ENCODE measurements at regions not wholly inside any gene's neighbourhood (a gene's known extent, or its start where the extent isn't known, plus 50 kb on each side); places are given as distances from the start of the nearest gene placed in this dataset.
A peak's percentile ranks its signal among the peaks of the same experiment; 100 is the strongest.

DNA sequence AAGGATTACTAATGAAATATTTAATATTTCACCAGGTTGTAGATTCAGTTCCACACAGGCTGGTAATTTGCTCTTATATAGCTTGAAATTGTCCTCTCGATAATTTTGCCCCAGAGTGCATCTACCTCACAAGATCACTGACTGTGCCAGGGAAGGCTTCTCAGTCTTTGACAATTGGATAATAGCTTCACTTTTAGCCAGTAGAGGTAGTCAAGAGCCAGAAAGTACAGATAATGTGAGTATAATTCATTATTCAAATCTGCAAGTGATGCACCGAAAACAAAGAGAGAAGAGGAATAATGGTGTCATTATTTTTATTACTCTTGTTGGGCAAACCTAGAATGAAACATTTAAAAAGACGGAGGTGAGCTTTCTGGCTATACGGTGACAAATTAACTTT is 292.8 kb downstream of the EN1 start:
- no peak for DNase-seq

DNA sequence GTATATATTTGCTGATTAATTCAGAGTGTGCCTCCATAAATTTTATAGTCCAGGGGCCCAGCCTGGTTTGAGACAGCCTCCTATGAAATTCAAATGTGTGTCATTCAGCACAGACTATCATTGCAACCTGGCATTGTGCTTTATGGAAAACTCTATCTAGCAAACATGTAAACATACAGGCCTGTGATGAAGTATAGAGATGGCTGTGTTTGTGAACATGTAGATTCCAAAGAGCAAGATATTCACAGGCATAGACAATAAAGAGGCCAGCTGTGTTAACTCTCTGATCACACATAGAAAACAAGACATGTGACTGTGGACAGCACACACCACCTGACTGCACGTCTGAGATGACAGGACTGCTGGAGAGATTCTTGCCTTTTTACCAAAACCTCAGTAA is 297.9 kb downstream of the EN1 start:
- no peak for DNase-seq

DNA sequence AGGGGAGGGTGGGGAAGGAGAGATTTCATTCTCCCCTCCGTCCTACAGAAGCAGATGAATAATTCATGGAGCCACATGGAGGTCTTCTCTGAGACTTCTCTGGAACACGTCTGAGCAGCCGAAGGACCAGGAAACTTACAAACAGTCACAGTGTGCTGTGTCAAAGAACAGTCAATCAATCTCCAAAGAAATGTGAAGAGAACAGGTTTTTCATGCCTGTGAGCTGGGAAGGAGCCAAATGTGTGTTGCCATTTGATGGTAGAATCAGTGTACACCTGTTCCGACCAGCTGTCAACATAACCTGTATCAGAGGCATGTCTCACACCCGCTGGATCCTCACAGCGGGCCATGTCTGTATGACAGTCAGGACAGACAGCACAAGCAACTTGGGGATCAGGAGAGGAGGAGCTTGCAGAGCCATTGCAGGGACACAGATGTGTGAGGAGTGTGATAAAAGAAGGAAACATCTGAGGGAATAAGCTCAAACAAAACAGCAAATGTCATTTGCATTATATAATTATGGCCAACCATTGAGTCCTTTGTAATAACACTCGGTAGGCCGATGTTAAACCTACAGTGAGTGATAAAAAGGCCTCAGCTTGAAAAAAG is 298.5 kb downstream of the EN1 start:
- no peak for DNase-seq

DNA sequence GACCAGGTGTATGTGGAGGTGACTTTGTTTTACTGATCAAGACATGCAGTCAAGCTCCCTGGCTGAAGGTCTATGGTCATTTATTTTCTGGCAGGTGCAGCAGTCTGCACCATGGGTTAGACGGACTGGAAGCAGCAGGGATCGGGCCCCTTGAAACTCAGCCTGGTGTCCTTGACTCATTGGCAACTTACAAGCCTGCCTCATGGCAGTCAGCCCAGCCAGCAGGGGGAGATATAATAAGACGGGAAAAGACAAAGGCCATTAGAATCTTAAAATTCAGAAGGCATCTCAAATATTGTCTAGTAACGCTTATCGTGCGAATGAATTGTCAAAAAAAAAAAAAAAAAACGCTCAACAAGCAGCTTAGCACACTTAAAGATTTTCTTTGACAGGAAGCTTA is 308.2 kb downstream of the EN1 start:
- DNase-seq, result no peak

DNA sequence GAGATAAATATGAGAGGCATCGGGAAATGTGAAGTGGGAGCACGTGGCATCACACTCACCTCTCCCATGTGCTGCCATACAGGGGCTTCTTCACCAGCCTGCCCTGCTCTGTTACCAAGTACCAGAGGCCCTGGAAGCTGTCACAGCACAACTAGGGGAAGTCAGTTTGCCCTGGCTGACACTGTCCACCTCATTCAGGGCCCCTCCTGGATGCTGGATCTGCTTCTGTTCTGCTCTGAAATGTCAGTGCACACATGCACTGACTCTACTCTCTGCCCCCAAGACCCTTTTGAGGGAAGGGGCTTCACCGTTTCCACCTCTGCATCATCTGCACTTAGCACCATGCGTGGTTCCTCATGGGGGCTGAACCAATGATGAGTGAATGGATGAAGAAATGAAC is 311.1 kb downstream of the EN1 start:
- DNase-seq, result no peak

DNA sequence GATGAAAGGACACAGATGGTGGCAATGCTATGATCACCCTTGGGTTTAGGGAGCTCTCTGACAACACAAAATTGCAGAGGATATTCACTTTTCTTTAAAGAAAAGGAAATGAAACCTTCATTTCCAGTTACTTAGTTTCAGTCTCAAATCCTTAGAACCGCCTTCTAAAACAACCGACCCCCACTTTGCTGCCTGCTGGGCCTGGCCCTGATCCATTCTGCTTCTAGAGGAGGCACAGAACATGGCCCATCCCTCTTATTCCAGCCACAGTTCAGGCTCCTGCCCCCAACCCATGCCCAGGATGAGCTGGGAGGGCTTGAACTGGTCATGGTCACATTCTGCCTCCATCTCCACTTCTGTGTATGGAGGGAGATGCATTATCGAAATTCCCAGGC is 311.6 kb downstream of the EN1 start:
- no peak for DNase-seq

DNA sequence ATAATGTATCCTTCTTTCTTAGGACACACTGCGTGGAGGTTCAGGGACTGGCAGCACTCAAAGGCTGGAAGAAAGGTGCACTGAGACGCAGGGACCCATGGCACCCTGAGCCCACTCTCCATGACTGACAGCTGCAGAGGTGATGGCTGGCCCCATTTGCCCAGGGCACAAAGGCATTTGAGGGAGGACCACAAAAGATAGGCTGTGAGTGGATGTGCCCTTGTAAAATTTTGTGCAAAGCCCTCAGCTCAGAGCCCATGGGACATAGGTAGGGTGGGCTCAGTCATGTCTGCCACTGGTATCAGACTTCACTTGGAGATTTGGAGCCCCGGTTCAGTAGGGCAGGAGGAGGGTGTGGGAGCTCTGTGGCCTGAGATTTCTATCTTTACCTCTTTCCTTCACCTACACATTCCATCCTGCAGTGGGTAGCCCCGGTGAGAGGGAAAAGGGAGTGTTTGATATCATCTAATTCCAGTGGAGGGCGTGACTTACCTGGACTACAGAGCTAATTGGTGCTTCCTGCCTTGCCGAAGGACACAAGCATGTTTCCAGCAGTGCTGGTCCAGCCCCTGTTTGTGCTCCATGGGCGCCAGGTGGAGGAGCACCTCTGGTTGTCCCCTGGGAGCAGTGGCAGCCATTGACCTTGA is 312.2 kb downstream of the EN1 start:
- DNase-seq, result no peak

DNA sequence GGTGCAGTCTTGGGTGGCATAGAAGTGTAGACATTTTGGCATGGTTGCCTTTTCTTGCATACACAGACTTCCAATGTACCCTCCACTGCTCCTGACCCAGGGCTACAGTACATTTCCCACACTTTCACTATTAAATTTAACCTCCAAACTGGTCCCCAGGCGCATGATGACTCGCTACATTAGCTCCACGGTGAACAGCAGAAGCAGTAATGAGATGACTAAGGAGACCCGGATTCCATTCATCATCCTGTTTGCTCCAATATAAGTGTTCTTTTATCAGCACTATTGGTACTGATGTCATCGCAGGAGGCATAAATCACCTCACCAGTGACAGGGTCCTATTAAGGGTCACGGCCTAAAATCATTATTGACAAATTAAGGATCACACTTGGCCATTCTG is 316.5 kb downstream of the EN1 start:
- DNase-seq, result peak; percentile 20

DNA sequence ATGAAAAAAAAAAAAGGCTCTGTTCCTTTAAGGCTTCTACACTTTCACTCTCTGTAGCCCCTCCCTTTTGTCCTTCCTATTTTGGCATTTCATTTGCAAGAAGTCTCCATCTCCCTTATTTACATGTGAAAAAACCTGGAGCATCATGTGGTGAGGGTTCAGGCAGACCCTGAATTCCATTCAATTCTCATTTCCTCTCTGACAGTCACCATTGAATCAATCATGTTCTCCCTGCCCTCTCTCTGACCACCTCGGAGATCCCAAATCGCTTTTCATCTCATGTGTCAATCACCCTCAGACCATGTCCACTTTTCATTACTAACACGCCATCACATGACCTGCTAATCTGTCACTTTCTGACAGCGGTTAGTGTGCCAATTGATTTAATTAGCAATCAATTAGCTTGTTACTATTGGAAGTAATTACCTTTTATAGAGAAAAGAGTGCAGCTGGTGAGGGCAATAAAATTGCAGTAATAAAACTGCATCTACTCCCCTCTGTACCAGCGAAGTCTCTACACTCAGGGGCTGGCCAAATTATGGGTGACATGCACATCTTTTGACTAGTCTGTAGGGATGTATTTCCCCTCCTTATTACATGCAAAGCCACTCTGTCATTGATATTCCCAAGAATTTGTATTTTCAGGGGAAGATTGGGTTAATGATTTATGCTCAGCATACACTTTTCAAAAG is 317.4 kb downstream of the EN1 start:
- DNase-seq, result no peak

DNA sequence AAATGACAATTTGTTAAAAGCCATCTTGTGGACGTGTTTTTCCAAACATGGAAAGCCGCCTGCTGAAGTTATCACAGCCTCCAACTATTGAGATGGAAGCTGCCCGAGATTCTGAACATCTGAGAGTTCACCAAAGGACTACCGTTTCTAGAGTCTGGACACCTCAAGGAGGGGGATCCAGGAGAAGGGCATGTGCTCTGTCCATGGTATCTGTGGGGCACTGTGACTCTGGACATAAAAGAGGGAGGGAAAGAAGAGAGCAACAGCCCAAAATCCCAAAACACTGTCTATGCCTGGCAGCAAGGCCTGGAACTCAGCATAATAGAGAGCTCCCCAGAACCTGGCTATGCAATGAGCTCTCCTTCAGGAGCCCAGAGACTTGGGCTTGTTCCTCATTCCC is 319.9 kb downstream of the EN1 start:
- DNase-seq, result no peak

DNA sequence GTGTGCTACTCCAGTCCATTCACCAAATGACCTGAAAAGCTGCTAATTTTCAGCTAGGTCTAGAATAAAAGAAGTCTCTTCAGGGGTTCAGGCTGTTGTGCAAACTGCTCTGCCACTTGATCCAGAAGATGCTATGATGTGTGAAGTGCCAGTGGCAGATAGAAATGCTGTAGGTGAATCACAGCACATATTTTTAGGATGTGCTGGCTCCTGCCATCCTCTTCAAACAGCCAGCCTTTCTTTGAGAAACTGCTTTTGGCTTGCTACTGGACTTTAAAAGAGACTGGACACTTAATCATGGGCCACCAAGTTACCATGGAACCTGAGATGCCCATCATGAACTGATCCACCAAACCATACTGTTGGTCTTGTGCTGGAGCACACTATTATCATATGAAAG is 322.1 kb downstream of the EN1 start:
- no peak for DNase-seq

DNA sequence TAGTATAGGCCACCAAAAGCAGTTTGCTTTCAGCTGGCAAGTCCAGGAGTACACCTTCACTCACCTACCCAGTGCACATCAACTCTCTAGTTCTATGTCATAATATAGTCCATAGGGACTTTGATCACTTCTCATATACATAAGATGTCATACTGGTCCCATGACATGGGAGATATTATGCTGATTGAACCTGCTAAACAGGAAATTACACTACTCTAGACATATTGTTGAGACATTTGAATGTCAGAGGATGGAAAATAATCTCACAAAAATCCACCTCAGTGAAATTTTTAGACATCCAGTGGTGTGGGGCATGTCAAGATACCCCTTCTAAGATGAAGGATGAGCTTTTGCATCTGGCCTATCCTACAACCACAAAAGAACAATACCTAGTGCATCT is 322.5 kb downstream of the EN1 start:
- DNase-seq, result no peak

DNA sequence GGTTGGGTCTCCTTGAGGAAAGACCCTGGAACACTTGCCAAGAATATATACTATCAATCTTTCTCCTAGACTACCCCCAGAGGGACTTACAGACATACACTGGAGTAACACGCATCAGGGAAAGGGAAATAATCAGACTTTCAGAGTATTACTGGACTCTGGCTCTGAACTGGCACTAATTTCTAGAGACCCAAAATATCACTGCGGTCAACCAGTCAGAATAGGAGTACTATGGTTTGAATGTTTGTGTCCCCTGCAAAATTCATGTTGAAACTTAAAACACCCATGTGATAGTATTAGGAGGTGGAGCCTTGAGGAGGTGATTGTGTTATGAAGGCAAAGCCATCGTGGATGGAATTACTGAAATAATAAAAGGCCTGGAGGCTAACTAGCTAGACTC is 323.7 kb downstream of the EN1 start:
- no peak for DNase-seq

DNA sequence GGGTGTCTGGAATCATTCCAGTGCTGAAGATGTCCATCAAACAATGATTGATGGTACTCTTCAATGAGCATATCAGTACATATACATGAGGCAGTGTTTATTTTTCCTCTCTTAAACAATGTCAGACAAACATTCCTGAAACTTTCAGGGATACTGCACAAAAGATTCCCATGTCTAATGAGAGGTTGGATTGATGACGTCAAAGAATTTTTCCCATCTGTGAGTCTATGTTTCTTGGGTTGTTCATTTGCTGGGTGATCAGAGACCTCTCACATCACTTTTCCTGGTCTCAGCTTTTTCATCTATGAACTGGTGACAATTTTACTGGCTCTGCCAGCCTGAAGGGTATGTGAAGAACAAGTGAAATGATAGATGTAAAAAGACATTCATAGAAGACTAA is 325.5 kb downstream of the EN1 start:
- no peak for DNase-seq

DNA sequence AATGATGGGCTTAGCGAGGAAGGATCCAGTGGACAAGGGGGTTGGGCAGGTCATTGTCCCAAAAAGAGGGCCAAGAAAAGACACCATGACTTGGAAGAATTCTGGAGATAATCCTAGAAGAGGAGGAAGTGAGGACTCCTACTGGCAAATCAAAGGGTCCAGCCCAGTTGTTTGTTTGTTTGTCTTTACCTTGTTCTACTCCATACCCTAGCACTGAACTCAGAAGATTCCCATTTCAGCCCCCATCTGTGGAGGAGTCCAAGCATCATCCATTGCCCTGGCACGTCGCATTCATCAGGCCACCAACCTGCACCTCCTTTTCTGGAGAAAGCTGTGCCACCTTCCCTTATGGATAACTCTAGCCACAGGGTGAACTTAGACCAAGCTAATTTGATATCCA is 326.2 kb downstream of the EN1 start:
- DNase-seq, result no peak

DNA sequence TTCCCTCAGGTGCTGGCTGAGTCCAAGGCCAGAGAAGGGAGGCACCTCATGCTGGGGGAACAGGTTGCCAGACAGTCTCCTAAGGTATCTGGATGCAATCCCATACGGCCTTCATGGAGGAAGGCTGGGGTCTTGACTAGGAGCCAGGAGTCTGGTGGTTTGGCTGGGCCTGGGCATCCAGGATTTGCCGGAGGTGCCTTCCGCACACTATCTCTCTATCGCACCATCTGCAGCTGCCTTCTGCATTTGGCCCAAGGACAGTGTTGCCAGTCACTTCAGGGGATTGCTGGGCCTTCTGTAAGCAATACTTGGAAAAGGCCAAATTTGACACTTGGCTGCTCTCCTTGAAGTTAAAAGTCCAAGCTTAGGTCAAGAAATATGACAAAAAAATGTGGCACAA is 327.2 kb downstream of the EN1 start:
- DNase-seq, result no peak

DNA sequence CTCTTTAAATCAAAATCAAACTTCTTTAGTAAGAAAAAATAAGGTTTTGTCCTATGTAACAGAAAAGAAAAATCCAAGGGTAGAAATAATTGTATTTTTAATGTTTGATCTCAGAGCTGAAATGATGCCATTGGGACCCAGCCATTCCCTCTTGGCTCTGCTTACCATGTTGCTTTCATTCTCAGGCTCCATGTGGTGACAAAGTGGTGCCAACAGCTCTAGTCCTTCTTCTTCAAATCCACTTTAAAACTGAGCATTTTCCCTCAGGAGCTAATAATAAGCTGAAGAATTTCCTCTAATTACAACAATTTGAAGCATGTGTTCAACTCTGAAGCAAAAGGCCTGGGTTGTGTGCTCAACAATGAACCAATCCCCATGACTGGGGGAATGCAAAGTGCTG is 327.9 kb downstream of the EN1 start:
- no peak for DNase-seq

DNA sequence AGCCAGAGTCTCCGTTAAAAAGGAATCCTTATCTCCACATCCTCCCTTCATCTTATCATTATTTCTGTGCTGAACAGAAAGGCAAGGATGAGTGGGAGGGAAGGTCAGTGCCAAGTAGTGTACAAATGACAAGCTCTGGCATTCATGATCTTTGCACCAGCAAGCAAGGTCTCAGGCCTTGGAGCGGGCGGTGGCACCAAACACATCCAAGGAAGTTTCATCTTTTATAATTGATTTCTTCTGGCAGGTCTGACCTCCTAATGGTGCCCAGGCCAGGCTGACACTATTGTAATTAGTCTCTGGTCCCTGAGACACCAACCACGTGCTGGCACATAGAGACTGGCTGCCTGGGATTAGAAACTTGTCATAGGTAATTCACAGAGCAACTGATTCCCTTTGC is 336.6 kb downstream of the EN1 start:
- DNase-seq, result no peak

DNA sequence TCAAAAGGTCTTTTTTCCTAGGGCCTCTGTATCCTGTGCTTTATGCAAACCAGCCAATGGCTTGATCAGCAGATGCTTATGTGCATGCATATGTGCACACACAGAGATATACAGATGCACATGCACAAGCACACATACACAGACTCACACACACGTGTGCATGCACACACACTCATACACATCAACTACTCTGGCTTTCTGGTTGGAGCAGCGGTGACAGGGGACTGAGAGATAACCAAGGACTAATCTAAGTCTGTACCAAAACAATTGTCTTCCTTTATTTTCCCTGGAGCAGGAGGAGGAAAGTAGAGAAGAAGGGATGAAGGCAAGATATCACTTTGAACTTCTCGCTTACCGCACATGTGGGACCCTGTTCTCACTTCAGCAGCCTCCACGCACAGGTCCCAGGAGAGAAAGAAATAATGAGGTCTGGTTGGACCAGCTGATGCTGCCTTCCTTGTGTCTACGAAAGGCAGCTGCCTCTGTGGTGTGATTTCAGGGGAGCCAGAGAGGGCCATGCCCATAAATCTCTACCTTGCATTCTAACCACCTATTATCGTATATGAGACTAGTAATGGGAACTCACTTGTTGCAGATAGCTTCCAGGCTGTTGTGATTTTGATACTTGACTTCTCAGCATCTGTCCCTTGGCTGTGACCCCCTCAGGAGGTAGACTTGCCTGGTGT is 338.0 kb downstream of the EN1 start:
- DNase-seq, result no peak

DNA sequence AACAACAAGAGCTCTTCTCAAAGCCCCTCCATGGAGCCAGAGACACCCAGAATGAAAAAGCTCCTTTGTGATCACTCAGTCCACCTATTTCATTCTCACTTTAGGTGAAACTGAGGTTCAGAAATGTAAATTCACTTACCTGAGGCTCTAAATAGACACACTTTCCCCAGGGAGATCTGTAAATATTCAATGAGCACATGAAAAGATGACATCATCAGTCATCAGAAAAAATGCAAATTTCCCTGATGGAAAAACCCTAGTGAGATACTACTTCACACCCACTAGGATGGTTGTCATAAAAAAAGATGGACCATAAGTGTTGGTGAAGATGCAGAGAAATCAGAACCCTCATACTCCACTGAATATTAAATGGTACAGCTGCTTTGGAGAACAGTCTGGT is 339.2 kb downstream of the EN1 start:
- DNase-seq, result no peak

DNA sequence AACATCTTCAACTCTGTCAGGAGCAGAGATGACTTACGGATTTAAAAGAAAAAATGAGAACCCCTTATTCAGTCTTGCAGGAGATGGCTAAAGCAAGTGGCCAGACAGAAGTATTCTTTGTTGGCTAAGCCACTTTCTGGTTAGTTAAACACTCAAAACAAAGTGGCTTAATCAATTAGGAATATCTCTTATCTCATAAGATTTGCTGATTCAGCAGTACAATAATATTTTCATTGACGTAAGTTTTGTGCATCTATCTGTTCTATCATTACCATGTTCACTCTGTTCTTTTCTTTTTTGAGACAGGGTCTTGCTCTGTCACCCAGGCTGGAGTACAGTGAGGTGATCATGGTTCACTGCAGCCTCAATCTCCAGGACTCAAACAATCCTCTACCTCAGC is 342.0 kb downstream of the EN1 start:
- DNase-seq, result no peak

DNA sequence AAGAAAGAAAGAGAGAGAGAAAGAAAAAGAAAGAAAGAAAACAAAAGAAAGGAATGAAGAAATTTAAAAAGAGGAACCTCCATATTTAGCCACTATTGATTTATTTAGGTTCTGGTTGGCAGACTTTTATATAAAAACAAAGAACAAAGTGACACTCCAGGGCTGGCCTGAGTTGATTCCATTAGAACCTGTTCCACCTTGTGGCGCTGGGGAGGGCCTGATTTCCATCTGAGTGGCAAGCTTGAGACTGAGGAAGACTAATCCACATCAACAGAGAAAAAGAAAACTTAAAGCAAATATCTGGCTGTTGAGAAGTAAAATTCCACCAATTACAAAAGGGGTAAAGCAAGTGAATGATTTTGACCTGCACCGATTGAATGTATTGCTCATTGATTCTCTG is 345.3 kb downstream of the EN1 start:
- DNase-seq, result no peak

DNA sequence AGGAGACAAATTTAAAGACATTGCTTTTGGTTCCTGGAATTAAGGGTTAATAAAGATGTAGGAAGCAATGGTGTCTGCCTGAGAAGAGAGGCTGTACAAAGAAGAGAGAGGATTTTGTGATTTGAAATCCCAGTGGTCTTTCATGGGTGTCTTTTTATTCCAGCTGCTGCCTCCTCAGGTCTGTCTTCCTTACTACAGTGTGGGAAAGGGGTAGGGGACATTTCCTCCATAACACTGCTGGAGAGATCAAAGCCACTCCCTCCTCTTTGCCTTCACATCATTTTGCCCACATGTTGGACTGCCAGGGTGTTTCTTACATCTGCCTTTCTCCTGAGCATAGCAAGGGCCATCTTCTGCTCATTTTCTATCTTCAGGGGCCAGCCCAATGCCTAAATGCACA is 348.5 kb downstream of the EN1 start:
- DNase-seq, result no peak

Data from GOT3 (cell line).